GM23338 (cell line): ENCODE measurements at regions not wholly inside any gene's neighbourhood (a gene's known extent, or its start where the extent isn't known, plus 50 kb on each side); places are given as distances from the start of the nearest gene placed in this dataset.

ENCODE experiments used
- ATAC-seq: fragments of 200-7000 bp; cut with Tn5 transposase; 3 replicates; pipeline ENCODE4 v1.9.1; 2020
- DNase-seq: peaks from one replicate; pipeline ENCODE4 v3.0.0-alpha.2; 2015; ENCODE audit warnings: low spot score
- H2AFZ ChIP-seq: fragments of 200-600 bp; sonication (generic); 2 replicates; pipeline ENCODE4 v1.8.0; 2016; ENCODE audit warnings: antibody characterized with exemption, mild to moderate bottlenecking, moderate library complexity
- H3F3A ChIP-seq: fragments of 200-600 bp; sonication (generic); replicated peaks from 2 replicates; pipeline ENCODE4 v1.8.0; 2017; ENCODE audit warnings: antibody characterized with exemption, mixed run types, low read depth
- H3K27ac ChIP-seq: fragments of 200-600 bp; sonication (generic); 2 replicates; pipeline ENCODE4 v1.6.1; 2016; ENCODE audit warnings: low read depth
- H3K27me3 ChIP-seq: fragments of 200-600 bp; sonication (generic); 2 replicates; pipeline ENCODE4 v1.8.0; 2016; ENCODE audit warnings: mild to moderate bottlenecking, mixed run types, moderate library complexity; ENCODE audit not compliant: insufficient read depth
- H3K36me3 ChIP-seq: fragments of 200-600 bp; sonication (generic); 2 replicates; pipeline ENCODE4 v1.8.0; 2016; ENCODE audit warnings: mild to moderate bottlenecking; ENCODE audit not compliant: insufficient read depth
- H3K4me1 ChIP-seq: fragments of 200-600 bp; sonication (generic); 2 replicates; pipeline ENCODE4 v1.8.0; 2016; ENCODE audit warnings: mild to moderate bottlenecking, moderate library complexity; ENCODE audit not compliant: insufficient read depth
- H3K4me2 ChIP-seq: fragments of 200-600 bp; sonication (generic); 2 replicates; pipeline ENCODE4 v1.7.1; 2017; ENCODE audit warnings: mixed run types
- H3K4me3 ChIP-seq: fragments of 200-600 bp; sonication (generic); 2 replicates; pipeline ENCODE4 v1.6.1; 2016; ENCODE audit warnings: mixed run types
- H3K79me2 ChIP-seq: fragments of 200-600 bp; sonication (generic); replicated peaks from 2 replicates; pipeline ENCODE4 v1.8.0; 2017; ENCODE audit warnings: mild to moderate bottlenecking; ENCODE audit not compliant: insufficient read depth
- H3K9me2 ChIP-seq: fragments of 200-600 bp; sonication (generic); 2 replicates; pipeline ENCODE4 v1.8.0; 2017; ENCODE audit not compliant: insufficient read depth
- H4K20me1 ChIP-seq: fragments of 200-600 bp; sonication (generic); replicated peaks from 2 replicates; pipeline ENCODE4 v1.8.0; 2017; ENCODE audit warnings: mild to moderate bottlenecking; ENCODE audit not compliant: insufficient read depth
- H3K27ac Mint-ChIP-seq: 2 replicates; pipeline ENCODE4 v1.8.0; 2020; ENCODE audit warnings: inconsistent platforms, mild to moderate bottlenecking, moderate library complexity, mixed read lengths
- H3K27me3 Mint-ChIP-seq: 3 replicates; pipeline ENCODE4 v1.8.0; 2022; ENCODE audit warnings: low read depth, mild to moderate bottlenecking, moderate library complexity, mixed read lengths, inconsistent platforms; ENCODE audit not compliant: insufficient read depth, poor library complexity
- H3K36me3 Mint-ChIP-seq: 3 replicates; pipeline ENCODE4 v1.8.0; 2021; ENCODE audit warnings: low read depth, mild to moderate bottlenecking, inconsistent platforms, moderate library complexity, mixed read lengths
- H3K4me1 Mint-ChIP-seq: 3 replicates; pipeline ENCODE4 v1.8.0; 2020; ENCODE audit warnings: mild to moderate bottlenecking, inconsistent platforms, mixed read lengths
- H3K4me3 Mint-ChIP-seq: 3 replicates; pipeline ENCODE4 v1.8.0; 2021; ENCODE audit warnings: moderate library complexity, mild to moderate bottlenecking, inconsistent platforms, mixed read lengths
- H3K9me3 Mint-ChIP-seq: 3 replicates; pipeline ENCODE4 v1.8.0; 2020; ENCODE audit warnings: moderate library complexity, mild to moderate bottlenecking, inconsistent platforms, mixed read lengths
- CREB1 ChIP-seq: fragments of 250-450 bp; sonication (Bioruptor Pico); IDR thresholded peaks from 2 replicates; pipeline ENCODE4 v1.5.0; 2020; ENCODE audit warnings: low read depth, mild to moderate bottlenecking, moderate library complexity
- EZH2phosphoT487 ChIP-seq: fragments of 200-600 bp; sonication (generic); IDR thresholded peaks from one replicate; pipeline ENCODE4 v1.8.1; 2018; ENCODE audit warnings: antibody characterized with exemption; ENCODE audit not compliant: unreplicated experiment
- JUNB ChIP-seq: IDR thresholded peaks from one replicate; pipeline ENCODE4 v1.6.1; 2016; ENCODE audit warnings: antibody characterized with exemption; ENCODE audit not compliant: unreplicated experiment
- NANOG ChIP-seq: IDR thresholded peaks from 2 replicates; pipeline ENCODE4 v1.6.1; 2016; ENCODE audit warnings: antibody characterized with exemption, borderline replicate concordance
- POLR2AphosphoS5 ChIP-seq: IDR thresholded peaks from 2 replicates; pipeline ENCODE4 v1.6.1; 2016; ENCODE audit warnings: antibody characterized with exemption, low read depth
- STAT1 ChIP-seq: IDR thresholded peaks from one replicate; pipeline ENCODE4 v1.6.1; 2016; ENCODE audit warnings: antibody characterized with exemption; ENCODE audit not compliant: unreplicated experiment
- ZNF114 ChIP-seq: fragments of 250-450 bp; sonication (Bioruptor Pico); IDR thresholded peaks from 2 replicates; pipeline ENCODE4 v1.5.0; 2020; ENCODE audit warnings: mild to moderate bottlenecking, moderate library complexity
- ZNF331 ChIP-seq: fragments of 250-450 bp; sonication (Bioruptor Pico); IDR thresholded peaks from 2 replicates; pipeline ENCODE4 v1.5.0; 2020; ENCODE audit warnings: low read depth, mild to moderate bottlenecking, moderate library complexity
- TF ChIP-seq, protein P1 (sequence below): fragments of 250-450 bp; sonication (Bioruptor Pico); IDR thresholded peaks from 2 replicates; pipeline ENCODE4 v1.5.0; 2020; ENCODE audit warnings: mild to moderate bottlenecking, moderate library complexity
- TF ChIP-seq, protein P2 (sequence below): IDR thresholded peaks from one replicate; pipeline ENCODE4 v1.6.1; 2018; ENCODE audit warnings: antibody characterized with exemption; ENCODE audit not compliant: unreplicated experiment
- TF ChIP-seq, protein P3 (sequence below): IDR thresholded peaks from 2 replicates; pipeline ENCODE4 v1.6.1; 2016; ENCODE audit warnings: antibody characterized with exemption
- TF ChIP-seq, protein P4 (sequence below), 2 experiments: fragments of 200-600 bp in 1 of 2; sonication (generic) in 1 of 2; conservative IDR thresholded peaks; 2 replicates each; pipeline versions ENCODE4 v1.5.1 to v1.6.1; 2016 to 2017; ENCODE audit warnings: antibody characterized with exemption in 2 of 2, low read depth in 2 of 2, mild to moderate bottlenecking in 2 of 2, moderate library complexity in 1 of 2

DNA sequence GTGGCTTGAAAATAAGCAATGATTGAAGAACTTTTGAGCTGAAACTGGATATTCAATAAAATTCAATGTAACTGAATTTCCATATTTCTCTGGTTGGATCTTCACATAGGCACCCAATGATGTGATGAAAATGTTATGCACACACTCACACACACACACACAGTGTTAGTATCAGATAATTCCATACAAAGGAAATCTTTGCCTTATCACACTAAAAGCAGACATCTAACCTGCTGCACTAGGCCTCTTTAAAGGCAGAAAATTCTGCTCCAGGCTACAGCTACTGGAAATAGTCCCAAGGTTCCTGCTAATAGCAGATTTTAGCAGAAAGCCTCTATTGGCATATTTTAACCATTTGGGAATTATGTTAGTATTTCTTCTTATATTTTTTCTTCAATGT is 309.6 kb downstream of the COL11A1 start:
- no peaks in the 10 kb centered on the region for H3K9me3 Mint-ChIP-seq

More for the DNA sequence above, 309.6 kb downstream of the COL11A1 start:
- H3K4me1 Mint-ChIP-seq = no peaks in the 10 kb centered on the region
- DNase-seq (no peak), ATAC-seq (no peak)
- no peaks in the 10 kb centered on the region for H3K27me3 Mint-ChIP-seq
- no peak overlapping the region for H3K27ac Mint-ChIP-seq
- Histone ChIP-seq H2AFZ (no peak overlapping the region), H4K20me1 (no peaks in the 10 kb centered on the region), H3K36me3 (no peaks in the 10 kb centered on the region), H3K27ac (no peak overlapping the region), H3K27me3 (no peaks in the 10 kb centered on the region), H3K9me2 (no peaks in the 10 kb centered on the region), H3K4me1 (no peaks in the 10 kb centered on the region), H3K4me2 (no peak overlapping the region), H3F3A (no peaks in the 10 kb centered on the region), H3K4me3 (no peak overlapping the region), H3K79me2 (no peaks in the 10 kb centered on the region)
- TF ChIP-seq STAT1 (no peak), ZNF114 (CRISPR knock-in tag) (no peak), JUNB (no peak), NANOG (no peak), CREB1 (no peak), POLR2AphosphoS5 (no peak), EZH2phosphoT487 (no peak), ZNF331 (CRISPR knock-in tag) (no peak)
- TF ChIP-seq, protein P1, sequence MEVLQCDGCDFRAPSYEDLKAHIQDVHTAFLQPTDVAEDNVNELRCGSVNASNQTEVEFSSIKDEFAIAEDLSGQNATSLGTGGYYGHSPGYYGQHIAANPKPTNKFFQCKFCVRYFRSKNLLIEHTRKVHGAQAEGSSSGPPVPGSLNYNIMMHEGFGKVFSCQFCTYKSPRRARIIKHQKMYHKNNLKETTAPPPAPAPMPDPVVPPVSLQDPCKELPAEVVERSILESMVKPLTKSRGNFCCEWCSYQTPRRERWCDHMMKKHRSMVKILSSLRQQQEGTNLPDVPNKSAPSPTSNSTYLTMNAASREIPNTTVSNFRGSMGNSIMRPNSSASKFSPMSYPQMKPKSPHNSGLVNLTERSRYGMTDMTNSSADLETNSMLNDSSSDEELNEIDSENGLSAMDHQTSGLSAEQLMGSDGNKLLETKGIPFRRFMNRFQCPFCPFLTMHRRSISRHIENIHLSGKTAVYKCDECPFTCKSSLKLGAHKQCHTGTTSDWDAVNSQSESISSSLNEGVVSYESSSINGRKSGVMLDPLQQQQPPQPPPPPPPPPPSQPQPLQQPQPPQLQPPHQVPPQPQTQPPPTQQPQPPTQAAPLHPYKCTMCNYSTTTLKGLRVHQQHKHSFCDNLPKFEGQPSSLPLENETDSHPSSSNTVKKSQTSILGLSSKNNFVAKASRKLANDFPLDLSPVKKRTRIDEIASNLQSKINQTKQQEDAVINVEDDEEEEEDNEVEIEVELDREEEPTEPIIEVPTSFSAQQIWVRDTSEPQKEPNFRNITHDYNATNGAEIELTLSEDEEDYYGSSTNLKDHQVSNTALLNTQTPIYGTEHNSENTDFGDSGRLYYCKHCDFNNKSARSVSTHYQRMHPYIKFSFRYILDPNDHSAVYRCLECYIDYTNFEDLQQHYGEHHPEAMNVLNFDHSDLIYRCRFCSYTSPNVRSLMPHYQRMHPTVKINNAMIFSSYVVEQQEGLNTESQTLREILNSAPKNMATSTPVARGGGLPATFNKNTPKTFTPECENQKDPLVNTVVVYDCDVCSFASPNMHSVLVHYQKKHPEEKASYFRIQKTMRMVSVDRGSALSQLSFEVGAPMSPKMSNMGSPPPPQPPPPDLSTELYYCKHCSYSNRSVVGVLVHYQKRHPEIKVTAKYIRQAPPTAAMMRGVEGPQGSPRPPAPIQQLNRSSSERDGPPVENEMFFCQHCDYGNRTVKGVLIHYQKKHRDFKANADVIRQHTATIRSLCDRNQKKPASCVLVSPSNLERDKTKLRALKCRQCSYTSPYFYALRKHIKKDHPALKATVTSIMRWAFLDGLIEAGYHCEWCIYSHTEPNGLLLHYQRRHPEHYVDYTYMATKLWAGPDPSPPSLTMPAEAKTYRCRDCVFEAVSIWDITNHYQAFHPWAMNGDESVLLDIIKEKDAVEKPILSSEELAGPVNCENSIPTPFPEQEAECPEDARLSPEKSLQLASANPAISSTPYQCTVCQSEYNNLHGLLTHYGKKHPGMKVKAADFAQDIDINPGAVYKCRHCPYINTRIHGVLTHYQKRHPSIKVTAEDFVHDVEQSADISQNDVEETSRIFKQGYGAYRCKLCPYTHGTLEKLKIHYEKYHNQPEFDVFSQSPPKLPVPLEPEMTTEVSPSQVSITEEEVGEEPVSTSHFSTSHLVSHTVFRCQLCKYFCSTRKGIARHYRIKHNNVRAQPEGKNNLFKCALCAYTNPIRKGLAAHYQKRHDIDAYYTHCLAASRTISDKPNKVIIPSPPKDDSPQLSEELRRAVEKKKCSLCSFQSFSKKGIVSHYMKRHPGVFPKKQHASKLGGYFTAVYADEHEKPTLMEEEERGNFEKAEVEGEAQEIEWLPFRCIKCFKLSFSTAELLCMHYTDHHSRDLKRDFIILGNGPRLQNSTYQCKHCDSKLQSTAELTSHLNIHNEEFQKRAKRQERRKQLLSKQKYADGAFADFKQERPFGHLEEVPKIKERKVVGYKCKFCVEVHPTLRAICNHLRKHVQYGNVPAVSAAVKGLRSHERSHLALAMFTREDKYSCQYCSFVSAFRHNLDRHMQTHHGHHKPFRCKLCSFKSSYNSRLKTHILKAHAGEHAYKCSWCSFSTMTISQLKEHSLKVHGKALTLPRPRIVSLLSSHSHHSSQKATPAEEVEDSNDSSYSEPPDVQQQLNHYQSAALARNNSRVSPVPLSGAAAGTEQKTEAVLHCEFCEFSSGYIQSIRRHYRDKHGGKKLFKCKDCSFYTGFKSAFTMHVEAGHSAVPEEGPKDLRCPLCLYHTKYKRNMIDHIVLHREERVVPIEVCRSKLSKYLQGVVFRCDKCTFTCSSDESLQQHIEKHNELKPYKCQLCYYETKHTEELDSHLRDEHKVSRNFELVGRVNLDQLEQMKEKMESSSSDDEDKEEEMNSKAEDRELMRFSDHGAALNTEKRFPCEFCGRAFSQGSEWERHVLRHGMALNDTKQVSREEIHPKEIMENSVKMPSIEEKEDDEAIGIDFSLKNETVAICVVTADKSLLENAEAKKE (CRISPR knock-in tag) = no peak
- TF ChIP-seq, protein P2, sequence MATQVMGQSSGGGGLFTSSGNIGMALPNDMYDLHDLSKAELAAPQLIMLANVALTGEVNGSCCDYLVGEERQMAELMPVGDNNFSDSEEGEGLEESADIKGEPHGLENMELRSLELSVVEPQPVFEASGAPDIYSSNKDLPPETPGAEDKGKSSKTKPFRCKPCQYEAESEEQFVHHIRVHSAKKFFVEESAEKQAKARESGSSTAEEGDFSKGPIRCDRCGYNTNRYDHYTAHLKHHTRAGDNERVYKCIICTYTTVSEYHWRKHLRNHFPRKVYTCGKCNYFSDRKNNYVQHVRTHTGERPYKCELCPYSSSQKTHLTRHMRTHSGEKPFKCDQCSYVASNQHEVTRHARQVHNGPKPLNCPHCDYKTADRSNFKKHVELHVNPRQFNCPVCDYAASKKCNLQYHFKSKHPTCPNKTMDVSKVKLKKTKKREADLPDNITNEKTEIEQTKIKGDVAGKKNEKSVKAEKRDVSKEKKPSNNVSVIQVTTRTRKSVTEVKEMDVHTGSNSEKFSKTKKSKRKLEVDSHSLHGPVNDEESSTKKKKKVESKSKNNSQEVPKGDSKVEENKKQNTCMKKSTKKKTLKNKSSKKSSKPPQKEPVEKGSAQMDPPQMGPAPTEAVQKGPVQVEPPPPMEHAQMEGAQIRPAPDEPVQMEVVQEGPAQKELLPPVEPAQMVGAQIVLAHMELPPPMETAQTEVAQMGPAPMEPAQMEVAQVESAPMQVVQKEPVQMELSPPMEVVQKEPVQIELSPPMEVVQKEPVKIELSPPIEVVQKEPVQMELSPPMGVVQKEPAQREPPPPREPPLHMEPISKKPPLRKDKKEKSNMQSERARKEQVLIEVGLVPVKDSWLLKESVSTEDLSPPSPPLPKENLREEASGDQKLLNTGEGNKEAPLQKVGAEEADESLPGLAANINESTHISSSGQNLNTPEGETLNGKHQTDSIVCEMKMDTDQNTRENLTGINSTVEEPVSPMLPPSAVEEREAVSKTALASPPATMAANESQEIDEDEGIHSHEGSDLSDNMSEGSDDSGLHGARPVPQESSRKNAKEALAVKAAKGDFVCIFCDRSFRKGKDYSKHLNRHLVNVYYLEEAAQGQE = no peak
- TF ChIP-seq, protein P3, sequence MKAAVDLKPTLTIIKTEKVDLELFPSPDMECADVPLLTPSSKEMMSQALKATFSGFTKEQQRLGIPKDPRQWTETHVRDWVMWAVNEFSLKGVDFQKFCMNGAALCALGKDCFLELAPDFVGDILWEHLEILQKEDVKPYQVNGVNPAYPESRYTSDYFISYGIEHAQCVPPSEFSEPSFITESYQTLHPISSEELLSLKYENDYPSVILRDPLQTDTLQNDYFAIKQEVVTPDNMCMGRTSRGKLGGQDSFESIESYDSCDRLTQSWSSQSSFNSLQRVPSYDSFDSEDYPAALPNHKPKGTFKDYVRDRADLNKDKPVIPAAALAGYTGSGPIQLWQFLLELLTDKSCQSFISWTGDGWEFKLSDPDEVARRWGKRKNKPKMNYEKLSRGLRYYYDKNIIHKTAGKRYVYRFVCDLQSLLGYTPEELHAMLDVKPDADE = no peak
- TF ChIP-seq, protein P4, sequence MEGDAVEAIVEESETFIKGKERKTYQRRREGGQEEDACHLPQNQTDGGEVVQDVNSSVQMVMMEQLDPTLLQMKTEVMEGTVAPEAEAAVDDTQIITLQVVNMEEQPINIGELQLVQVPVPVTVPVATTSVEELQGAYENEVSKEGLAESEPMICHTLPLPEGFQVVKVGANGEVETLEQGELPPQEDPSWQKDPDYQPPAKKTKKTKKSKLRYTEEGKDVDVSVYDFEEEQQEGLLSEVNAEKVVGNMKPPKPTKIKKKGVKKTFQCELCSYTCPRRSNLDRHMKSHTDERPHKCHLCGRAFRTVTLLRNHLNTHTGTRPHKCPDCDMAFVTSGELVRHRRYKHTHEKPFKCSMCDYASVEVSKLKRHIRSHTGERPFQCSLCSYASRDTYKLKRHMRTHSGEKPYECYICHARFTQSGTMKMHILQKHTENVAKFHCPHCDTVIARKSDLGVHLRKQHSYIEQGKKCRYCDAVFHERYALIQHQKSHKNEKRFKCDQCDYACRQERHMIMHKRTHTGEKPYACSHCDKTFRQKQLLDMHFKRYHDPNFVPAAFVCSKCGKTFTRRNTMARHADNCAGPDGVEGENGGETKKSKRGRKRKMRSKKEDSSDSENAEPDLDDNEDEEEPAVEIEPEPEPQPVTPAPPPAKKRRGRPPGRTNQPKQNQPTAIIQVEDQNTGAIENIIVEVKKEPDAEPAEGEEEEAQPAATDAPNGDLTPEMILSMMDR (conservative IDR thresholded peaks at IDR 0.05; ENCODE audit: low read depth in 2 of 2) = no peak
- no peak overlapping the region for H3K4me3 Mint-ChIP-seq
- H3K36me3 Mint-ChIP-seq = no peaks in the 10 kb centered on the region
